BLaER1 treated with 17β-estradiol and CSF1 and Interleukin-3, amounts not matched to agents 10 nM and 100 nM (cell line): ENCODE measurements at regions not wholly inside any gene's neighbourhood (a gene's known extent, or its start where the extent isn't known, plus 50 kb on each side); places are given as distances from the start of the nearest gene placed in this dataset.

Experiments
- H3K27ac ChIP-seq, 11 experiments: shearing (Covaris generic); formaldehyde crosslinking; 2 replicates each; pipeline ENCODE4 v1.8.1; 2022
- H3K27me3 ChIP-seq, 11 experiments: shearing (Covaris generic); formaldehyde crosslinking; 2 replicates each; pipeline ENCODE4 v1.8.1; 2022
- H3K36me3 ChIP-seq, 11 experiments: shearing (Covaris generic); formaldehyde crosslinking; 2 replicates each; pipeline ENCODE4 v1.8.1; 2022
- H3K4me1 ChIP-seq, 10 experiments: shearing (Covaris generic); formaldehyde crosslinking; 2 replicates each; pipeline ENCODE4 v1.8.1; 2022
- H3K4me2 ChIP-seq, 11 experiments: shearing (Covaris generic); formaldehyde crosslinking; 2 replicates each; pipeline ENCODE4 v1.8.1; 2022
- H3K4me3 ChIP-seq, 10 experiments: shearing (Covaris generic); formaldehyde crosslinking; 2 replicates each; pipeline ENCODE4 v1.8.1; 2022
- H3K9ac ChIP-seq, 11 experiments: shearing (Covaris generic); formaldehyde crosslinking; 2 replicates each; pipeline ENCODE4 v1.8.1; 2022
- H3K9me3 ChIP-seq, 11 experiments: shearing (Covaris generic); formaldehyde crosslinking; replicated peaks in 1 of 11; 2 replicates each; pipeline ENCODE4 v1.8.1; 2022
- H4K20me1 ChIP-seq, 11 experiments: shearing (Covaris generic); formaldehyde crosslinking; 2 replicates each; pipeline ENCODE4 v1.8.1; 2022
- Cebpa-rat ChIP-seq, 11 experiments: shearing (Covaris generic); IDR thresholded peaks; 2 replicates each; pipeline ENCODE4 v1.8.1; 2022

- H3K4me2 ChIP-seq: peak overlapping the region in 7 of 11 experiments; percentile 1 to 42 (median 13); a peak in 5 of 22 replicates
- TF ChIP-seq Cebpa-rat (IDR thresholded peaks at IDR 0.05): no peak
- H3K27me3 ChIP-seq: no peaks in the 10 kb centered on the region
- H3K4me3 ChIP-seq: no peak overlapping the region
- no peaks in the 10 kb centered on the region for H3K9me3 ChIP-seq
- H3K36me3 ChIP-seq: no peaks in the 10 kb centered on the region
- no peaks in the 10 kb centered on the region for H4K20me1 ChIP-seq
- no peak overlapping the region for H3K27ac ChIP-seq
- no peak overlapping the region for H3K9ac ChIP-seq
- peaks cover 0 to 16% (median 4%) of the 10 kb centered on the region in 10 experiments; a peak in 7 of 20 replicates for H3K4me1 ChIP-seq
These were observed 288.3 kb upstream of the C2CD4B start for GRCh38 chr15:62453375-62453774.

GRCh38 chr15:62453981-62454380, 288.9 kb upstream of the C2CD4B start:
- Histone ChIP-seq H3K36me3 (no peaks in the 10 kb centered on the region), H3K4me2 (peak overlapping the region in 8 of 11 experiments; percentile 8 to 42 (median 16); a peak in 9 of 22 replicates), H3K27me3 (no peaks in the 10 kb centered on the region), H3K9me3 (no peaks in the 10 kb centered on the region), H3K27ac (no peak overlapping the region), H3K4me1 (peaks cover 0 to 16% (median 4%) of the 10 kb centered on the region in 10 experiments; a peak in 7 of 20 replicates), H4K20me1 (no peaks in the 10 kb centered on the region), H3K4me3 (no peak overlapping the region), H3K9ac (no peak overlapping the region)
- TF ChIP-seq Cebpa-rat (IDR thresholded peaks at IDR 0.05): no peak

- H3K4me3 ChIP-seq: no peak overlapping the region
These were observed 289.6 kb upstream of the C2CD4B start for GRCh38 chr15:62454567-62455172.

DNA sequence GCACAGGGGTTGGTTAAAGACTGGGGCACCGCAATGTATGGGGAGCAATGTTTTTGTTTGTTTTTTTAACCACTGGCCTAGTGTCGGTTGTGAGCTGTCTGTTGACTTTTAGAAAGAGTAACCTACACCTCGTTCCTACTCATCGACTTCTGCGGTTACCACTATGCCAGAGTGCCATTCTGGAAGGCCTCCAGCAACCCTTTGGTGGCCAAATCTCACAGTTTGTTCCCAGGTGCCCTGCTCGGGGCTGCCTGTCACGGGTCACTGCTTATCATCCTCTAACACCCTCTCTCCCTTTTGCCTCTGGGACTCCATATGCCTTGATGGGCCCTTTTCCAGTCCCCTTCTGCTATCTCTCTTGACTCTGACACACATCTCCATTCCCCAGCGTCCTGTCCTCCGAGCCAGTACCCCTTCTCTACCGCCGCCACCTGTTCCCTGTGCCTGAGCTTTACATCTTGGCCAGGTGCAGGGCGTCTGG, 290.4 kb upstream of the C2CD4B start:
- H3K27me3 ChIP-seq: no peaks in the 10 kb centered on the region
- H3K4me2 ChIP-seq: no peak overlapping the region

More at GRCh38 chr15:62454567-62455172, 289.6 kb upstream of the C2CD4B start:
- Histone ChIP-seq H3K36me3 (no peaks in the 10 kb centered on the region), H3K4me1 (peaks cover 0 to 16% (median 4%) of the 10 kb centered on the region in 10 experiments; a peak in 7 of 20 replicates), H4K20me1 (no peaks in the 10 kb centered on the region), H3K4me2 (peak overlapping the region in 2 of 11 experiments; percentile 30 to 31; a peak in 3 of 22 replicates), H3K9ac (no peak overlapping the region), H3K27ac (no peak overlapping the region), H3K27me3 (no peaks in the 10 kb centered on the region), H3K9me3 (no peaks in the 10 kb centered on the region)
- no peak for TF ChIP-seq Cebpa-rat (IDR thresholded peaks at IDR 0.05)

GRCh38 chr15:62456011-62456920, 291.2 kb upstream of the C2CD4B start:
- no peak overlapping the region for H3K4me3 ChIP-seq
- no peaks in the 10 kb centered on the region for H3K27me3 ChIP-seq
- no peak overlapping the region for H3K27ac ChIP-seq
- TF ChIP-seq Cebpa-rat (IDR thresholded peaks at IDR 0.05): no peak
- no peak overlapping the region for H3K9ac ChIP-seq
- no peak overlapping the region for H3K4me2 ChIP-seq
- H3K36me3 ChIP-seq: no peaks in the 10 kb centered on the region
- H3K4me1 ChIP-seq: peaks cover 0 to 16% (median 4%) of the 10 kb centered on the region in 10 experiments; a peak in 7 of 20 replicates
- no peaks in the 10 kb centered on the region for H4K20me1 ChIP-seq
- no peaks in the 10 kb centered on the region for H3K9me3 ChIP-seq

More for the DNA sequence above, 290.4 kb upstream of the C2CD4B start:
- Histone ChIP-seq H3K9me3 (no peaks in the 10 kb centered on the region), H3K4me3 (no peak overlapping the region), H3K4me1 (peaks cover 0 to 16% (median 4%) of the 10 kb centered on the region in 10 experiments; a peak in 7 of 20 replicates), H3K27ac (no peak overlapping the region), H3K36me3 (no peaks in the 10 kb centered on the region), H3K9ac (no peak overlapping the region), H4K20me1 (no peaks in the 10 kb centered on the region)
- no peak for TF ChIP-seq Cebpa-rat (IDR thresholded peaks at IDR 0.05)

GRCh38 chr15:62457100-62457499, 292.0 kb upstream of the C2CD4B start:
- Histone ChIP-seq H3K9ac (no peak overlapping the region), H4K20me1 (no peaks in the 10 kb centered on the region)

DNA sequence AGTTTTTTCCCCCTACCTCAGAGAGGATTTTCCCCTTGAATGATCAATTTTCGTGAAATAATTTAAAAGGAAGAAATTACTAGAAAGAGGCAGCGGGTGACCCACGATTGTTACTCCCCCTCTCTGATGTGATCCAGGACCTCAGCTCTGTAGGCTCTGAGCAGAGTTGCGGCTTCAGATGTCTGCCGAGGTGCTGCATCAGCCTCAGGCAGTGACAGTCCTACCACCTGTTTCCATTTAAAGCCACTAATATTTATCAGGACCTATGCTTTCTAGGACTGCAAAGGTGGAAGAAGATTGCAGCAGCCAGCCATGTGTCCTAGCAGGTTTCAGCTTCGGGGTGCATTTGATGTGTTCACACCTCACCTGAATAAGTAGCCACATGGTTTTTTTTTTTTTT, 294.8 kb upstream of the C2CD4B start:
- Histone ChIP-seq H3K4me1 (peaks cover 0 to 7% (median 0%) of the 10 kb centered on the region in 10 experiments; a peak in 1 of 20 replicates), H3K36me3 (no peaks in the 10 kb centered on the region), H3K9me3 (no peaks in the 10 kb centered on the region), H3K27ac (no peak overlapping the region), H3K4me2 (no peak overlapping the region), H3K9ac (no peak overlapping the region), H3K27me3 (no peaks in the 10 kb centered on the region), H4K20me1 (no peaks in the 10 kb centered on the region), H3K4me3 (no peak overlapping the region)
- no peak for TF ChIP-seq Cebpa-rat (IDR thresholded peaks at IDR 0.05)

More at GRCh38 chr15:62457100-62457499, 292.0 kb upstream of the C2CD4B start:
- H3K4me3 ChIP-seq: no peak overlapping the region
- no peak overlapping the region for H3K4me2 ChIP-seq
- no peaks in the 10 kb centered on the region for H3K9me3 ChIP-seq
- H3K4me1 ChIP-seq: peaks cover 0 to 16% (median 4%) of the 10 kb centered on the region in 10 experiments; a peak in 7 of 20 replicates
- TF ChIP-seq Cebpa-rat (IDR thresholded peaks at IDR 0.05): no peak
- no peaks in the 10 kb centered on the region for H3K36me3 ChIP-seq
- H3K27ac ChIP-seq: no peak overlapping the region
- no peaks in the 10 kb centered on the region for H3K27me3 ChIP-seq

- Histone ChIP-seq H3K4me2 (no peak overlapping the region), H4K20me1 (no peaks in the 10 kb centered on the region), H3K4me1 (peaks cover 0 to 7% (median 0%) of the 10 kb centered on the region in 10 experiments; a peak in 1 of 20 replicates), H3K9ac (no peak overlapping the region), H3K27ac (no peak overlapping the region), H3K36me3 (no peaks in the 10 kb centered on the region), H3K27me3 (no peaks in the 10 kb centered on the region), H3K4me3 (no peak overlapping the region), H3K9me3 (no peaks in the 10 kb centered on the region)
- TF ChIP-seq Cebpa-rat (IDR thresholded peaks at IDR 0.05): no peak
These were observed 297.2 kb upstream of the C2CD4B start for GRCh38 chr15:62462268-62462667.

GRCh38 chr15:62462721-62463120, 297.6 kb upstream of the C2CD4B start:
- no peak for TF ChIP-seq Cebpa-rat (IDR thresholded peaks at IDR 0.05)
- Histone ChIP-seq H3K4me2 (peak overlapping the region in 2 of 11 experiments; percentile 28 to 40; a peak in 1 of 22 replicates), H3K9me3 (no peaks in the 10 kb centered on the region), H4K20me1 (no peaks in the 10 kb centered on the region), H3K36me3 (no peaks in the 10 kb centered on the region), H3K4me1 (peaks cover 0 to 7% (median 0%) of the 10 kb centered on the region in 10 experiments; a peak in 1 of 20 replicates), H3K4me3 (no peak overlapping the region), H3K27ac (no peak overlapping the region), H3K27me3 (no peaks in the 10 kb centered on the region), H3K9ac (no peak overlapping the region)
